NT2/D1 (cell line): ENCODE measurements at regions not wholly inside any gene's neighbourhood (a gene's known extent, or its start where the extent isn't known, plus 50 kb on each side); places are given as distances from the start of the nearest gene placed in this dataset.

ENCODE experiments used
- SUZ12 ChIP-seq: IDR thresholded peaks from 2 replicates; pipeline ENCODE4 v1.6.1; 2011; ENCODE audit not compliant: insufficient read length, insufficient read depth; ENCODE audit errors: extremely low read depth
- YY1 ChIP-seq: IDR thresholded peaks from 2 replicates; pipeline ENCODE4 v1.6.1; 2011; ENCODE audit not compliant: insufficient read length, insufficient read depth
- ZNF274 ChIP-seq: IDR thresholded peaks from 2 replicates; pipeline ENCODE4 v1.6.1; 2011; ENCODE audit warnings: mild to moderate bottlenecking, low read depth, low read length

DNA sequence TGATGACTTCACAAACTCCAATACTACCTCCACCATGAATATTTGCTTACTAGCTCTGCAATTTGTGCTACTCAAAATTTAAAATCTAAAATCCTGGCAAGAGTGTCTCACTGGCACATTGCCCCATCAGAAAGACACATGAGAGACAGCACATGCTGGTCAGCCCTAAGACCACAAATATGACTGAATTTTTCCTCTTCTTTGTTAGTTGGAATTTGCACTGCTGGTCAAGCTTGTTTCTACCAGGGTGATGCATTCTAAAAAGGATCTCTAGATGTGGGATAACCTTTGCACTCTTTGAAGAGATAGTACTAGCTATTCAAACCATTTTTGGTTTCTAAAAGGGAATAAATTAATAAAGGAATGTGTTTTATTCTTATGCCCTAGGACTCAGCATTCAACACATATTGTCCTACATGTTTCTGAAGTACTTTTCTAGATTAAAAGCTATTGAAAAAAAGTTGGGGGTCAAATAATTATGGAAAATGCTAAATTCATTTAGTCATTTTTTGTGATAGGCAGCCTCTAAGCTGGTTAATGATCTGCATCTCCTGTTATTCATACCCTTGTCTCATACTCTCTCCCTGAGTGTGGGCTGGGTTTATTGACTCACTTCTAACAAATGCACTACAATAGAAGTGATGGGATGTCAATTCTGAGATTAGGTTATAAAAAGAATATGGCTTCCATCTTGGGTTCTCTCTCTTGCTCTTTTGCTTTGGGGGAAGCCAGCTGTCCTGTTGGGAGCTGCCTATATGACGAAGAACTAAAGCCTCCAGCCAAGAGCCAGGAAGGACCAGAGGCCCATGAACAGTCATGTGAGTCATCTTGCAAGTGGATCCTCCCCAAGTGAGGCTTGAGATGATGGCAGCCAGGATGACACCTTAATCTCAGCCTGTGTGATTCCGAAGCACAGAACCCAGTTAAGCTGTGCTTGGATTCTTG lies 211.5 kb upstream of the CRY1 start:
- TF ChIP-seq ZNF274 = no peak
- TF ChIP-seq YY1 = no peak
- no peak for TF ChIP-seq SUZ12
